ENCODE measurements at regions not wholly inside any gene's neighbourhood (a gene's known extent, or its start where the extent isn't known, plus 50 kb on each side); places are given as distances from the start of the nearest gene placed in this dataset.
A peak's percentile ranks its signal among the peaks of the same experiment; 100 is the strongest.
"Not testable (repeated sequence)": the region's sequence is repeated elsewhere in the genome, so short reads cannot be mapped to it uniquely, and the experiment has no call there.

DNA sequence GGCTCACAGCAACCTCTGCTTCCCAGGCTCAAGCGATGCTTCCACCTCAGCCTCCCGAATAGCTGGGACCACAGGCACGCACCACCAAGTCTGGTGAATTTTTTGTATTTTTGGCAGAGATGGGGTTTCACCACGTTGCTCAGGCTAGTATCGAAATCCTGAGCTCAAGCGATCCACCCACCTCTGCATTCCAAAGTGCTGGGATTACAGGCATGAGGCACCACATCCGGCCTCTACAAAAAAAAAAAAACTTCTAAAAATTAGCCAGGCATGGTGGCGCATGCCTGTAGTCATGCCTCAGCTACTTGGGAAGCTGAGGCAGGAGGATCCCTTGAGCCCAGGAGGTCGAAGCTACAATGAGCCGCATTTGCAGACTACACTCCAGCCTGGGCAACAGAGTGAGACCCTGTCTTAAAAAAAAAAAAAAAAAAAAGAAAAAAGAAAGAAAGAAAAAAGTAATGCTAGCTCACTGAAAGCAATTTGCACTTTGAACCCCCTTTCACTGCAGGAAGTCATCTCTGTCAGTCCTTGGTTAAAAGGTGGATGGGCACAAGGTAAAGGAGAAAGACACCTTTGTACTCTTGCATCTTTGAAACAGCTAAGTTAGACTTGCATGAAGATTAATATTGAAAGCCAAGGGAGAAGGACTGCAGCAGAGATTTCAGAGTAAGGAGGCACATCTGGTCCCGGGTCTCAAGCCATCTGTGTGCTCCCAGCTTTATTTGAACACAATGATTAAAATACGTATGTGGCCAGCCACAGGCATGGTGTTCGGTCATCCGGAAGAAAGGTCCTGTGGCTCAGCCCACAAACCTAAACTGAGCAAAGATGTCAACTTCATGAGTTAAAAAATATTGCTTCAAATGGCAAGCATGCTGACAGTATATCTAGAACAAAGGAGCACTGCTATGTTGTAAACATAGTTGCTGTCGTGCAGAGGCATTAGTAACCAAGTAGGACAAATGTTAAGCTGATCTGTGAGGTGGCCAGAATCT is 103.8 kb upstream of the HMGA2 start:
- FAIRE-seq, result no peak
- DNase-seq (ENCODE audit: insufficient read length, low spot score), result no peak

DNA sequence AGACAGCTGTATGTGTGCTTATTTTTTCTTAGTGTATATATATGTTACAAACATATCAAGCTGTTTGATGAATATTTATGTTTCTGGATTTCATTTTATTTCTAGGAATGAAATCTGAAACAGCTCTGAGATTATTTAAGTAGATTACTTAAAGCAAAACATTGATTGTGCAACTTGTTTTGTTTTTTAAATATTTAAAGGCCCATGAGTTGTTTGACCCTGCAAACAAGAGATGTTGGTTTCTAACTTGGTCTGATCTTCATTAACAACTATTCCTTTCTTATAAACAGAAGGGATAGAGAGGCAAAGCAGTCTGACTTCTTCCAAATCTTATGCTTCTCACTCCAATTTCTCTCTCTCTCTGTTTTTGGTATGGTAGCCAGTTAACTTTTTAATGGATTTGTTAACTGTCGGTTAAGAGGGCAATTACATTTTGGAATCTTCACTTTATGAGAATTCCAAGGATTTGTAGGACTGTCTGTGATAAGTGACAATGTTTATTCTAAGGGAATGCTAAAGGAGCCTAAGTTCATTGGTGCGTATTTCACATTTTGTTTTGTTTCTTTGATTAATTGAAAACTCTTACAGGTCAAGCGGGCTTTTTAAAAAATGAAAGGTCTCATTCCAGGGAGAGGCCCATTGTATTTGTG is 102.6 kb upstream of the HMGA2 start:
- DNase-seq (ENCODE audit: insufficient read length, low spot score), result no peak
- FAIRE-seq, result no peak

DNA sequence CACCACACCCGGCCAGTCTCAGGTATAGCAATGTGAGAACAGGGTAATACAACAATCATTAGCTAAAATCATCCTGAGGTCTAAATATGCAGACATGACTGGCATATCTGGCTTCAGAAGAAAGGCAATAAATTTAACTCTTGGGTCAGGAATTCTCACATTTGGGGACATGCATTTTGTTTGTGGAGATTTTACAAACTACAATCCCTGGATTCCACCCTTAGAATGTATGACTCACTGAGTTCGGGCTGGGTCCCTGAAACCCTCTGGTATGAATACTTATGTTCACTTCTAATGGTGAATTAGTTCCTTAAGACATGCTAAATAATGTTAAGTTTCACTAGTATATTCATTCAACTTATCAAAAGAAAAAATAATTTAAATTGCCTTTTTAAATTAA is 98.9 kb upstream of the HMGA2 start:
- no peak for FAIRE-seq
- DNase-seq (ENCODE audit: insufficient read length, low spot score), result no peak

DNA sequence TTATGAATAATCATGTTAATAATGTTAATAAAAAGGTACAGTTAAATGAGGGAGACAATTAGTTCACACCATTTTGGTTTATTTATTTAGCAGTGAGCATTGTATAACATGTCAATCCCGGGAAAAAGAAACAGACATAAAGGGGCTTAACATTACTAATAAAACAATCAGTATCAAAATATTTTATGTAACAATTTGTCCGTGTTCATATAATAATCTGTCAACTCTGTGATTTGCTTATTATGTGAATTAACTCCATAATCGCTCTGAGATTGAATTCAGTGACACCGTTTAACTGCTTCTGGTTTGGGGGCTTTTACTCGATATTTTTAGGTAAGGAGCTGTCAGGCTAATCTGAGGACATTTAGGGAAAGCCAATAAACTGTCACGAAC is 95.8 kb upstream of the HMGA2 start:
- DNase-seq (ENCODE audit: insufficient read length, low spot score), result no peak
- FAIRE-seq, result no peak

DNA sequence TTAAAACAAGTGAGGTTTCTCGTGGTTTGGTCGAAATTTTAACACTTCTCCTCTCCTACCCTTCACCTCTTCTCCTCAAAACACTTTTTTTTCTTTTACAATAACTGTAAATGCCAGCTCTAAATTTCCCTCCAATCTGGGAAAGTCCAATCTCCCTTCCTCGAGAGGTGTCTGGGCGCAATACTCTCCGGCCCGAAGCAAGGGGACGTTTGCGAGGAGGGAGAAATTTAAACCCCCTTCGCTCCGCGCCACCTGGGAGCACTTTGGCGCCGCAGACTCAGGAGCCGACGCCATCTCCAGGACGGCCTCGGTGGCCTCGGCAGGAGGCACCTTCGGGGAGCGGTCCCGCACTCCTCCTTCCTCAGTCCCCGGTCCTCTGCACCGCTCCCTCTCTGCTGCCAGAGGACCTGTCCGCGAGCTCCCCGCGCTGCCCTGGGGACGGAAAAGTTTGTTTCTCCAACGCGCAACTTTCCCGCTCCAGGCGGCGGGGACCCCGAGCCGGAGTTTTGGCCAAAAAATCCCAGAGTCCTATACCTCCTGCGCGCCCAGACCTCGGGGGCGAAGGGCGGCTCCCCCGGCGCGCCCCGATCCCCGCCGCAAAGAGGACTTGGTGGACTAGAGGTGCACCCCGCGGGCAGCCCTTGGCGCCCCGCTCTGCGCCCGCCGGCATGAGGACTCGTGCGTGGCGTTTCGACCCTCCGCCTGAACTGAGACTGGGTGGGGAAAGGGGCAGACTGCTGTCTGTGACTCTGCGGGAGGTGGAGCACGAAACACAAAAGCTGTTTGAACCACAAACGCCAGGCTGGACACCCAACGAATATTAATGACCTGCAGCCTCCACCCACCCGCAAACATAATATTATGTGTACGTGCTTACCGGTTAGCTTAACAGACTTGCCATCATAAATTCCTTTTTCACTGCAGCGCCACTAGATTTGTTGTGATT is 95.2 kb upstream of the HMGA2 start:
- FAIRE-seq (no peak), DNase-seq (ENCODE audit: insufficient read length, low spot score) (no peak)

DNA sequence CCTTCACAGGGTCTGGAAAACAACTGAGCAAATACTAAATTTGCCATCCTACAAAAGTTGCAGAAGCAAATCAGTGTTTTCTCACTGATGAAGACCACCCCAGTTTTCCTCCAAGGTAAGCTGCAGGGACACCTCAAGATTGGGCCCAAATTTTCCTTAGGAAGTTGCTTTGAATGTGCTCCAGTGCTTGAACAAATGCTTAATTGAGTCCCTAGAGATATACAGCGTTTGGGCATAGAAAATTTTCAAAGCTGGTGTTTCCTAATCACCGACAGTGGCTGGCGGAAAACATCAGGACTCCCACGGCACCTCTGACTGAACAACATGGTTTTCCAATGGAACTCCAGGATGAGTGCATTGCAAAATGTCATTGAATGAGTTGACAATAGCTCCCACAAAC is 92.5 kb upstream of the HMGA2 start:
- DNase-seq (ENCODE audit: insufficient read length, low spot score) (no peak), FAIRE-seq (no peak)

DNA sequence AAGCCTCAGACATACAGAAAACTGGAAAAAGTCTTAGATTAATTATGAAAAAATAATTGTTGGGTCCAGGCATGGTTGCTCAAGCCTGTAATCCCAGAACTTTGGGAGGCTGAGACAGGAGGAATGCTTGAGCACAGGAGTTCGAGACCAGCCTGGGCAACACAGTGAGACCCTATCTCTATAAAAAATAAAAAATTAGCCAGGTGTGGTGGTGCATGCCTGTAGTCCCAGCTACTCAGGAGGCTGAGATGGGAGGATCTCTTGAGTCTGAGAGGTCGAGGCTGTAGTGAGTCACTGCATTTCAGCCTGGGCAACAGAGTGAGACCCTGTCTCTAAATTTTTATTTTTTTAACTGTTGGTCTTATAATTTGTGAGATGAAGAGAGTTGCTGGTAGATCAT is 90.6 kb upstream of the HMGA2 start:
- DNase-seq (ENCODE audit: insufficient read length, low spot score); FAIRE-seq: not testable (repeated sequence)

DNA sequence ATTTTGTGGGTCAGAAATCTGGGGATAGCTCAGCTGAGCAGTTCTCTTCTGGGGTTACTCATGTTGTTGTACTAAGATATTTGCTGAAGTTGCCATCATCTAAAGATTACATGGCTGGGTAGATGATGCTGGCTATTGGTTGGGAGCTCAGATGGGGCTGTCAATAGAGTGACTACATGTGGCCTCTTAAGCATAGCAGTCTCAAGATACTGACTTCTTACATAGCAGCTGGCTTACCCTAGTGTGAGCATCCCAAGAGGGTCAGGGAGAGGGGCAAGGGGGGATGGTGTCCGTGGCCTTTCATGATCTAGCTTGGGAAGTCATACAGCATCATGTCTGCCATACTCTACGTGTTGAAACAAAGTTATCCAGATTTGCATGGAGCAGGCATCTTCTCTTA is 90.1 kb upstream of the HMGA2 start:
- FAIRE-seq (no peak), DNase-seq (ENCODE audit: insufficient read length, low spot score) (no peak)

DNA sequence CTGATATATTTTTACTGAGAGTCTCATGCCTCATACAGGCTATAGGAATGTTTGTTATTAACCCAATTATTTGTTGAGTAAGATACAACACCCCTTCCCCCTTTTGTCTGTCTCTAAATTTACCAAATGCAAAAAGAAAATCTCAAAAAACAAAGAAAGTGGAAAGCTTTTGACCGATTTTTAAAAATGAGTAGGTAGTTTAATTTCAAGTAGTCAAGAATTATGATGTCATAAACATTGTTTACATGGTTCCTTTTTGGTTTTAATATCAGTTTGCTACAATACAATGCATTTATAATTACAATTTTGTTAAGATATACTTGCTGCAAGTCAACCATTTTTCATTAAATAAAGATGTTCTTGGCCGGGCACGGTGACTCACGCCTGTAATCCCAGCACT is 84.7 kb upstream of the HMGA2 start:
- DNase-seq (ENCODE audit: insufficient read length, low spot score), result no peak
- no peak for FAIRE-seq

DNA sequence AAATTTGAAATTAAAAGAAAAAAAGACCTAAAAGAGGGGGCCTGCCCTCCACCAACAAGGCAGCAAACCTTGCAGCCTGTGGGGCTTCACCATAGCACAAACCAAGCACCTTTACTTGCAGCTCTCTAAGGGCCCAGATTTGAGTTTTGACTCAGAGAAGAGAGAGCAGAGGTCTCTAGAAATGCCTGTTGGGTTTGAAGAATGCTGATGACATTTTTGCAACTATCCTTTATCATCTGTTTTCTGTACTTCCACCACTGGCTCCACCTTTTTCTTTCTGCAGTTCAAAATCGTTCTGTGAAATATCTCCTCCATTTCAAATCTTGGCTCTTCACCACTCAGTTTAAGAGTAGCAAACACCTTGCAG is 83.8 kb upstream of the HMGA2 start:
- DNase-seq (ENCODE audit: insufficient read length, low spot score), result no peak
- no peak for FAIRE-seq

DNA sequence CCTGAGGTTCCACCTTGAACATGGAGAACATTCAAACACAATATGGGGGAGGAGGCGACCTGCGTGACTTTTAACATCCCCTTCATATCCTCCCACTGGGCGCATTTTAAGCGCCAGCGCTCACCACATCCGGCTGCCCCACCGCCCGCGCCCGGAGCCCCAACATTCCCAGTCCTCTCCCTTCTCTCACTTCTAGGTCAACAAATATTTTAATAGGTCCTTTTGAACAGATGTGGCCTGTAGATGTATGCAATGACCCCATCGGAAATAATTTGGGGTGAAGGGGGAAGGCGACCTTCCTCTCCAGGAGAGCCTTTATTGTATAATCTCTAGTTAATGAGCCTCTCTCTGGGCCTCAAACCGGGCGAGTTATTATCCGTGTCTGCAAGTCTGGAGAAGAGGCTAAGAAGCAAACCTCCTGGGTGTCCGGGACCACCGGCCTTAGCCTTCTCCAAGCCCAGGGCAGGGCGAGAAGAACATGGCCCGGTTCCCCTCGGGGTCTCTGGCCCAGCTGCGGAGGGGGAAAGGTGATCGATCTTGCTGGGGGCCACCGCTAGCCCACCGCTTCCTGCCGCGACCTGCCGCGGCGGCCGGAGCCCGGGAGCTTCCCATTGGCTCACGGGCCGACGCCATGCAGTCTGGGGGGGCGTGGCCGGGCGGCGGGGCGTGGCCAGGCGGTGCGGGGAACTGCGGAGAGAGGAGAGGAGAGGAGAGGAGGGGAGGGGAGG is 83.2 kb upstream of the HMGA2 start:
- peak; percentile 56 for DNase-seq (ENCODE audit: insufficient read length, low spot score)

DNA sequence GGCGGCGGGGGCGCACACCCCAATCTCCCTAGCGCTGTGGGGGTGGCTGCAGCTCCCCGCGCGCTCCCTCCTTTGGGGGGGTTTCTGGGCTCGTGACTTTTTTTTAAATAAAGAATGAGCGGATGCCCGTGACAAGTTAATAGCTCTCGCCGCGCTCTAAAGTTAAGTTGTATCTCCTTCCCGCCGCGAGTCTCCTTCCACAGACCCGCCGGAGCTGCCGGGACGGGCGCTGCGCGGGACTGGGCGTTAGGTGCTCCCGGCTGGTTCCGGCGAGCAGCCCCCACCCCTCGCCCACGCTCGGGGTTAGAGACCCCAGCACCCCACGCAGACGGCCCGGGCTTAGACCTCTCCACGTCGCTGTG is 82.6 kb upstream of the HMGA2 start:
- DNase-seq (ENCODE audit: insufficient read length, low spot score), result peak; percentile 26
- no peak for FAIRE-seq

More for the DNA sequence above, 83.2 kb upstream of the HMGA2 start:
- FAIRE-seq, result no peak

DNA sequence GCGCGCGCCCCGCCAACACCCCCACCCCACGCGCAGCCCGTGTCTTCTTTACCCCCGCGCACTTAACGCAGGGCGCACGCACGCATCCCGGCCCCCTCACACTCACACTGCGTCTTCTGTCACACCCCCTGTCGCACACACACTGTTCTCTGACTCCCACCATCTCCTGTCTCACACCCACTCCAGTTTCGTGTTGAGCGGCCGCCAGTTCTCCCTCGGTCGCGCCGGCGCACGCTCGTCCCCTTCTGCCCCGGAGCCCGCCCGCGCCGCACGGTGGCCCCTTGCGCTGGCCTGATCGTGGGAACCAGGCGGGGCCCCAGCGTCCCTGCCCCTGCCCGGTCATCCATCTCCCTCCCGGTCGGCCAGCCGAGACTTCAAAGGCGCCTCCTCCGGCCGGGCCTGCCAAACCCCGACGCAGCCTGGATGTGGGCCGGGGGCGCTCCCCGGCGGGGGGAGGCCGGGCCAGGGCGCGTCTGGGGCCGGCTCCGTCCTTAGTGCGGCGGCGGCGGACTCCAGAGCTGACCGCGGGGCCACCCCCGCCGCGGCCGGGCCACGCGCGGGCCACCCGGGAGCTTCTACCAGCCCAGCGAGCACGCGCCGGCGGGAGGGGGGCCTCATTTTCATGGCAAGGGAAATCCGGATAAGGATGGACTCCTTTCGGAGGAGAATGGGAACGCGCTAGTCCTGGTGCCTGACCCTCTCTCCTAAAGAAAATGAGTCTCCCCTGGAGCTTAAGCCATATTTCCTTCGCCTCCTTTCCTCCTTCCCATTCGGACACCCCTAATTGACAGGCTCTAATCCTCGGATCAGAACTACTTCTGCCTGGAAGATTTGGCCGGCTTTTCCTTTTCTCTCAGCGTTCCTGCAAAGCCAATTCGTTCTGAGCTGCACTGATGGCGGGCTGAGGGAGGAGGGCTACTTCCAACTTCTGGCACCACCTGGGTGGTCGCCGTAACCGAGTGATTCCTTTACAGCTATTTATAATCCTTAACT is 82.0 kb upstream of the HMGA2 start:
- FAIRE-seq (no peak), DNase-seq (ENCODE audit: insufficient read length, low spot score) (no peak)

DNA sequence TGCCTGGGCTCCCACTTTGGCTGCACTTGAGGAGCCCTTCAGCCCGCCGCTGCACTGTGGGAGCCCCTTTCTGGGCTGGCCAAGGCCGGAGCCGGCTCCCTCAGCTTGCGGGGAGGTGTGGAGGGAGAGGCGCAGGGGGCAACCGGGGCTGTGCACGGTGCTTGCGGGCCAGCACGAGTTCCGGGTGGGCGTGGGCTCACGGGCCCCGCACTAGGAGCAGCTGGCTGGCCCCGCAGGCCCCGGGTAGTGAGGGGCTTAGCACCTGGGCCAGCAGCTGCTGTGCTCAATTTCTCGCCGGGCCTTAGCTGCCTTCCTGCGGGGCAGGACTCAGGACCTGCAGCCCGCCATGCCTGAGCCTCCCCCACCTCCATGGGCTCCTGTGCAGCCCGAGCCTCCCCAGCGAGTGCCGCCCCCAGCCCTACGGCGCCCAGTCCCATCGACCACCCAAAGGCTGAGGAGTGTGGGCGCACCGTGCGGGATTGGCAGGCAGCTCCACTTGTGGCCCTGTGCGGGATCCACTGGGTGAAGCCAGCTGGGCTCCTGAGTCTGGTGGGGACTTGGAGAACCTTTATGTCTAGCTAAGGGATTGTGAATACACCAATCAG is 79.9 kb upstream of the HMGA2 start:
- FAIRE-seq; DNase-seq (ENCODE audit: insufficient read length, low spot score): not testable (repeated sequence)

DNA sequence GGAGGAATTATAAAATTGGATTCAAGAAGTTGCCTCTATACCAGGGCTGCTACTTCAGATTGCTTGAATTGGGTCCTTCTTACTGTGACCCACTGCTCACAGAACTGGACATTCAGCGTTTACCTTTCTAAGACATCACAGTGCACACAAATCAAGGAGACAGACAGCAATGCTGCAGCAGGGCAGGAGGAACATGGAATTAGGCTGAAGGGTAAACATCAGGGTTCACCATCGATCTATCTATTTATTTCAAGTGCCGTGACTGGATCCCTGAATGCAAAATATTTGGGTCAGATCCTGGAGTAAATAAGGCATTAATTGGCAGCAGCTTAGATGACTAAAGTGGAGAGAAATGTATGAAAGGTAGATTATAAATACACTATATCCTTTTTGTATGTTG is 76.9 kb upstream of the HMGA2 start:
- FAIRE-seq, result no peak
- DNase-seq (ENCODE audit: insufficient read length, low spot score), result no peak

DNA sequence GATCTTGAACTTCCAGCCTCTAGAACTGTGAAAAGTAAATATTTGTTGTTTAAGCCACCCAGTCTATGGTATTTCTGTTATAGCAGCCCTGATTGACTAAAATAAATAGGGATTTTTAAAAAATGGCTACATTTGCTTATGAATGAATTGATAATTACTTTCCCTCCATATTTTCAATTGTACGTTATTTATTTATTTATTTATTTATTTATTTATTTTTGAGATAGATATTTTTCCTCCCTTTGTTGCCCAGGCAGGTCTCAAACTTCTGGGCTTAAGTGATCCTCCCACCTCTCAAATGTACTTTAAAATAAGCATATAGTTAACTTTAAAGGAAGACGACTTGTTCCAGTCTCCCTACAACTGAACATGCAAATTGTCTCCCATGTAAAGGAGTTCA is 76.0 kb upstream of the HMGA2 start:
- no peak for FAIRE-seq
- DNase-seq (ENCODE audit: insufficient read length, low spot score), result no peak

DNA sequence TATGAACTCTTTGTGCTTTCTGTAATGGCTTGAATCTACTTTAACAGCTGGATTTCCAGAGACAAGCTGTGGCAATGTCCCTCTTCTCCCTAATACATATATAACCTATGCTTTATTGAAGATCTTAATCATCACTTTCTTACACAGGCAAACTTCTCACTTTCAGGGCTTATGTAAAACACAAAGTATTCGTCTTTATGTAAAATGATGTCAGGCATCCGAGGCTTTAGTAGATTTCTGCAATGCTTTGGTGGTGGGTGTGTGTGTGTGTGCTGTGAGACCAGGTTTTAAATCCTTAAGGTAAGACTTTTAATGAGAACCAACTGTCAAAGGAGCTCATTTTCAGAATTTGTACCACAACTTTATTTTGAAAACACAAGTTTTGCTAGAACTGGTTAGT is 70.0 kb upstream of the HMGA2 start:
- DNase-seq (ENCODE audit: insufficient read length, low spot score) (no peak), FAIRE-seq (no peak)

DNA sequence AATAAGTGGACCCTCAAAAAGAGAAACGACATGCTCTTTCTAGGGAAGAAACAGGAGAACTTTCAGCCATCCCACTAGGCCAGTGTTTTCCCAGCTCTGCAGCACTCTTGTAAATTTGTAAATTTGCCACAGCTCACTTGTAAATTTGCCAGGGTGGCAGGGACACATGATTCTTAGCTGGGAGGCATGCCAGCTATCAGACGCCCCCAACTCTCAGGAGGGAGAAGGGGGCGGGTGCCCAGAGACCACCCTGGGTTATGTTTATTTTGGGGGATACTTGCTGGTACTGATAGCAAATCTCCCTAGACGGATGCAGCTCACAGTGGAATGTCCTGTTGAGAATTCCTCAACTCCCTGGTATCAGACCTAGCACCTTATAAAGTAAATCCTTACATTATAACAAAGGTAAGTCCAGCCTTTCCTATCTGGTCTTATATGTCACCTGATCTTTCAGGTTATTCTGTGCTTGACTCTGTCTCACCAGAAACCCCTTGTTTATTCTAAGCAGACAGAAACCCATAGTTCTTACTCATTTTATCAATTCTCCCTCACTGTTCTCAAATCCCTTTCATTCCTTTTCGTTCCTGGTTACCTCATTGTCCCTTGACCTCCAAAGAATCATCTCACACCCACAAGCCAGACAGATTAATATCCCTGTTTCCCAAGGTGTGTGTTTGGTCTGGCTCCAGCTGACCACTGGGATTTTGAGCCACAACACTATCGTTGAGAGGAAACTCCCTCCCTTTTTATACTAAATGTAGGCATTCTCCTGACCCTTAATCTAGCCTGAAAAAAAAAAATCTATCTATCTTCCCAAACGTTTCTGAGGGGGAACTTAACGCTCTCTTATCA is 69.3 kb upstream of the HMGA2 start:
- FAIRE-seq (no peak), DNase-seq (ENCODE audit: insufficient read length, low spot score) (no peak)

Data from GM19239 (cell line).